ENCODE measurements at regions not wholly inside any gene's neighbourhood (a gene's known extent, or its start where the extent isn't known, plus 50 kb on each side); places are given as distances from the start of the nearest gene placed in this dataset.

GRCh38 chr18:57856557-57857280, 53.6 kb upstream of the ATP8B1 start:
- Histone ChIP-seq H3K4me1 (ENCODE audit: control insufficient read depth in 2 of 2, insufficient read depth in 1 of 2, low read depth in 1 of 2, low read length in 2 of 2) (no peaks in the 10 kb centered on the region), H2AK5ac (ENCODE audit: low read depth, low read length) (no peak overlapping the region), H2BK12ac (ENCODE audit: low read length) (no peak overlapping the region), H3K18ac (ENCODE audit: low read length) (no peak overlapping the region), H2AFZ (ENCODE audit: low read length) (no peak overlapping the region), H3K36me3 (replicated peaks in 1 of 2; ENCODE audit: control insufficient read depth in 2 of 2, insufficient read depth in 2 of 2, low read length in 2 of 2) (no peaks in the 10 kb centered on the region), H3K14ac (ENCODE audit: low read length) (no peak overlapping the region), H3K9me3 (replicated peaks in 1 of 2; ENCODE audit: control insufficient read depth in 2 of 2, insufficient read depth in 1 of 2, low read depth in 1 of 2, low read length in 2 of 2) (no peaks in the 10 kb centered on the region), H4K8ac (ENCODE audit: low read depth, low read length) (no peak overlapping the region), H3K79me1 (ENCODE audit: low read depth, low read length) (no peaks in the 10 kb centered on the region), H2BK120ac (ENCODE audit: low read depth, low read length) (no peak overlapping the region), H2BK15ac (ENCODE audit: low read length) (no peak overlapping the region), H3K27me3 (ENCODE audit: control insufficient read depth in 3 of 3, insufficient read depth in 3 of 3, low read depth in 1 of 3, low read length in 3 of 3) (peaks cover 0 to 6% (median 0%) of the 10 kb centered on the region in 3 experiments), H3K4ac (ENCODE audit: low read length) (no peak overlapping the region), H3K4me2 (ENCODE audit: insufficient read depth, low read length, poor library complexity, severe bottlenecking) (no peak overlapping the region), H4K91ac (ENCODE audit: low read depth, low read length, poor library complexity) (no peak overlapping the region), H3K27ac (replicated peaks; ENCODE audit: low read length) (no peak overlapping the region), H3K23ac (ENCODE audit: low read depth, low read length, poor library complexity) (no peak overlapping the region), H3K9ac (ENCODE audit: low read depth, low read length, poor library complexity) (no peak overlapping the region), H2BK5ac (ENCODE audit: low read length) (no peak overlapping the region), H3K4me3 (ENCODE audit: low read length in 2 of 2) (no peak overlapping the region)
- no CpG with 5 or more reads among the region's 9 CpGs for WGBS, 2 donors (ENCODE audit: extremely low coverage in 2 of 2, insufficient read length in 2 of 2, insufficient replicate concordance in 1 of 2)
- DNase-seq (ENCODE audit: low spot score) = no peak

- no peak overlapping the region for H3K14ac ChIP-seq (ENCODE audit: low read length)
- no peaks in the 10 kb centered on the region for H3K36me3 ChIP-seq (replicated peaks in 1 of 2; ENCODE audit: control insufficient read depth in 2 of 2, insufficient read depth in 2 of 2, low read length in 2 of 2)
- no peaks in the 10 kb centered on the region for H3K4me1 ChIP-seq (ENCODE audit: control insufficient read depth in 2 of 2, insufficient read depth in 1 of 2, low read depth in 1 of 2, low read length in 2 of 2)
- H2BK12ac ChIP-seq (ENCODE audit: low read length) = no peak overlapping the region
- no peak overlapping the region for H2AK5ac ChIP-seq (ENCODE audit: low read depth, low read length)
- peaks cover 0 to 6% (median 0%) of the 10 kb centered on the region in 3 experiments for H3K27me3 ChIP-seq (ENCODE audit: control insufficient read depth in 3 of 3, insufficient read depth in 3 of 3, low read depth in 1 of 3, low read length in 3 of 3)
- no peak overlapping the region for H2BK5ac ChIP-seq (ENCODE audit: low read length)
- no peak overlapping the region for H3K27ac ChIP-seq (replicated peaks; ENCODE audit: low read length)
- H4K91ac ChIP-seq (ENCODE audit: low read depth, low read length, poor library complexity) = no peak overlapping the region
- no peak overlapping the region for H3K4me3 ChIP-seq (ENCODE audit: low read length in 2 of 2)
- H2BK15ac ChIP-seq (ENCODE audit: low read length) = no peak overlapping the region
- no CpG with 5 or more reads among the region's 3 CpGs for WGBS, 2 donors (ENCODE audit: extremely low coverage in 2 of 2, insufficient read length in 2 of 2, insufficient replicate concordance in 1 of 2)
- no peak overlapping the region for H3K9ac ChIP-seq (ENCODE audit: low read depth, low read length, poor library complexity)
- no peak overlapping the region for H3K23ac ChIP-seq (ENCODE audit: low read depth, low read length, poor library complexity)
- no peak overlapping the region for H4K8ac ChIP-seq (ENCODE audit: low read depth, low read length)
- H3K9me3 ChIP-seq (replicated peaks in 1 of 2; ENCODE audit: control insufficient read depth in 2 of 2, insufficient read depth in 1 of 2, low read depth in 1 of 2, low read length in 2 of 2) = no peaks in the 10 kb centered on the region
- no peak overlapping the region for H3K18ac ChIP-seq (ENCODE audit: low read length)
- H3K4me2 ChIP-seq (ENCODE audit: insufficient read depth, low read length, poor library complexity, severe bottlenecking) = no peak overlapping the region
- H2BK120ac ChIP-seq (ENCODE audit: low read depth, low read length) = no peak overlapping the region
- H2AFZ ChIP-seq (ENCODE audit: low read length) = no peak overlapping the region
- H3K4ac ChIP-seq (ENCODE audit: low read length) = no peak overlapping the region
- DNase-seq (ENCODE audit: low spot score) = no peak
- H3K79me1 ChIP-seq (ENCODE audit: low read depth, low read length) = no peaks in the 10 kb centered on the region
Measured at GRCh38 chr18:57856128-57856527, 53.0 kb upstream of the ATP8B1 start.

GRCh38 chr18:57855551-57855950, 52.4 kb upstream of the ATP8B1 start:
- peaks cover 0 to 6% (median 0%) of the 10 kb centered on the region in 3 experiments for H3K27me3 ChIP-seq (ENCODE audit: control insufficient read depth in 3 of 3, insufficient read depth in 3 of 3, low read depth in 1 of 3, low read length in 3 of 3)
- H3K4me1 ChIP-seq (ENCODE audit: control insufficient read depth in 2 of 2, insufficient read depth in 1 of 2, low read depth in 1 of 2, low read length in 2 of 2) = no peaks in the 10 kb centered on the region
- no peak overlapping the region for H2AK5ac ChIP-seq (ENCODE audit: low read depth, low read length)
- H2BK120ac ChIP-seq (ENCODE audit: low read depth, low read length) = no peak overlapping the region
- H3K9me3 ChIP-seq (replicated peaks in 1 of 2; ENCODE audit: control insufficient read depth in 2 of 2, insufficient read depth in 1 of 2, low read depth in 1 of 2, low read length in 2 of 2) = no peaks in the 10 kb centered on the region
- no peak overlapping the region for H3K9ac ChIP-seq (ENCODE audit: low read depth, low read length, poor library complexity)
- no peak overlapping the region for H2BK5ac ChIP-seq (ENCODE audit: low read length)
- no peak overlapping the region for H3K23ac ChIP-seq (ENCODE audit: low read depth, low read length, poor library complexity)
- WGBS, 2 donors (ENCODE audit: extremely low coverage in 2 of 2, insufficient read length in 2 of 2, insufficient replicate concordance in 1 of 2) = no CpG with 5 or more reads among the region's 2 CpGs
- H3K4me2 ChIP-seq (ENCODE audit: insufficient read depth, low read length, poor library complexity, severe bottlenecking) = no peak overlapping the region
- no peak overlapping the region for H3K14ac ChIP-seq (ENCODE audit: low read length)
- no peak overlapping the region for H3K18ac ChIP-seq (ENCODE audit: low read length)
- H2BK12ac ChIP-seq (ENCODE audit: low read length) = no peak overlapping the region
- H2AFZ ChIP-seq (ENCODE audit: low read length) = no peak overlapping the region
- DNase-seq (ENCODE audit: low spot score) = no peak
- no peak overlapping the region for H3K27ac ChIP-seq (replicated peaks; ENCODE audit: low read length)
- no peak overlapping the region for H3K4me3 ChIP-seq (ENCODE audit: low read length in 2 of 2)
- H4K91ac ChIP-seq (ENCODE audit: low read depth, low read length, poor library complexity) = no peak overlapping the region
- H3K79me1 ChIP-seq (ENCODE audit: low read depth, low read length) = no peaks in the 10 kb centered on the region
- no peaks in the 10 kb centered on the region for H3K36me3 ChIP-seq (replicated peaks in 1 of 2; ENCODE audit: control insufficient read depth in 2 of 2, insufficient read depth in 2 of 2, low read length in 2 of 2)
- no peak overlapping the region for H2BK15ac ChIP-seq (ENCODE audit: low read length)
- H4K8ac ChIP-seq (ENCODE audit: low read depth, low read length) = no peak overlapping the region
- no peak overlapping the region for H3K4ac ChIP-seq (ENCODE audit: low read length)

- no peak overlapping the region for H2BK120ac ChIP-seq (ENCODE audit: low read depth, low read length)
- H3K9me3 ChIP-seq (replicated peaks in 1 of 2; ENCODE audit: control insufficient read depth in 2 of 2, insufficient read depth in 1 of 2, low read depth in 1 of 2, low read length in 2 of 2) = no peaks in the 10 kb centered on the region
- no peak overlapping the region for H2BK12ac ChIP-seq (ENCODE audit: low read length)
- H3K23ac ChIP-seq (ENCODE audit: low read depth, low read length, poor library complexity) = no peak overlapping the region
- H2AK5ac ChIP-seq (ENCODE audit: low read depth, low read length) = no peak overlapping the region
- no peak overlapping the region for H3K4me2 ChIP-seq (ENCODE audit: insufficient read depth, low read length, poor library complexity, severe bottlenecking)
- H2BK5ac ChIP-seq (ENCODE audit: low read length) = no peak overlapping the region
- H3K4ac ChIP-seq (ENCODE audit: low read length) = no peak overlapping the region
- H3K4me1 ChIP-seq (ENCODE audit: control insufficient read depth in 2 of 2, insufficient read depth in 1 of 2, low read depth in 1 of 2, low read length in 2 of 2) = no peaks in the 10 kb centered on the region
- no peak overlapping the region for H3K14ac ChIP-seq (ENCODE audit: low read length)
- WGBS, 2 donors (ENCODE audit: extremely low coverage in 2 of 2, insufficient read length in 2 of 2, insufficient replicate concordance in 1 of 2) = no CpG with 5 or more reads among the region's 3 CpGs
- no peak overlapping the region for H3K27ac ChIP-seq (replicated peaks; ENCODE audit: low read length)
- peaks cover 0 to 6% (median 0%) of the 10 kb centered on the region in 3 experiments for H3K27me3 ChIP-seq (ENCODE audit: control insufficient read depth in 3 of 3, insufficient read depth in 3 of 3, low read depth in 1 of 3, low read length in 3 of 3)
- no peak for DNase-seq (ENCODE audit: low spot score)
- H3K9ac ChIP-seq (ENCODE audit: low read depth, low read length, poor library complexity) = no peak overlapping the region
- no peaks in the 10 kb centered on the region for H3K36me3 ChIP-seq (replicated peaks in 1 of 2; ENCODE audit: control insufficient read depth in 2 of 2, insufficient read depth in 2 of 2, low read length in 2 of 2)
- H3K4me3 ChIP-seq (ENCODE audit: low read length in 2 of 2) = no peak overlapping the region
- no peak overlapping the region for H2AFZ ChIP-seq (ENCODE audit: low read length)
- no peak overlapping the region for H4K8ac ChIP-seq (ENCODE audit: low read depth, low read length)
- no peak overlapping the region for H3K18ac ChIP-seq (ENCODE audit: low read length)
- H3K79me1 ChIP-seq (ENCODE audit: low read depth, low read length) = no peaks in the 10 kb centered on the region
- no peak overlapping the region for H2BK15ac ChIP-seq (ENCODE audit: low read length)
- H4K91ac ChIP-seq (ENCODE audit: low read depth, low read length, poor library complexity) = no peak overlapping the region
Measured at GRCh38 chr18:57854726-57855125, 51.6 kb upstream of the ATP8B1 start.
